DMS53 treated with DMSO at 0.1 percent for 48 hours (cell line): ENCODE measurements at regions not wholly inside any gene's neighbourhood (a gene's known extent, or its start where the extent isn't known, plus 50 kb on each side); places are given as distances from the start of the nearest gene placed in this dataset.
"Not testable (repeated sequence)": the region's sequence is repeated elsewhere in the genome, so short reads cannot be mapped to it uniquely, and the experiment has no call there.

Source experiments
- DNase-seq: peaks from one replicate; lab custom pipeline; 2025; ENCODE audit not compliant: unreplicated experiment; lab: John Stamatoyannopoulos, UW

- no peak for DNase-seq
Measured at GRCh38 chr6:49284180-49284579, 178.9 kb downstream of the MMUT start.

GRCh38 chr6:49274809-49275769 is 188.0 kb downstream of the MMUT start:
- not testable (repeated sequence) for DNase-seq

DNA sequence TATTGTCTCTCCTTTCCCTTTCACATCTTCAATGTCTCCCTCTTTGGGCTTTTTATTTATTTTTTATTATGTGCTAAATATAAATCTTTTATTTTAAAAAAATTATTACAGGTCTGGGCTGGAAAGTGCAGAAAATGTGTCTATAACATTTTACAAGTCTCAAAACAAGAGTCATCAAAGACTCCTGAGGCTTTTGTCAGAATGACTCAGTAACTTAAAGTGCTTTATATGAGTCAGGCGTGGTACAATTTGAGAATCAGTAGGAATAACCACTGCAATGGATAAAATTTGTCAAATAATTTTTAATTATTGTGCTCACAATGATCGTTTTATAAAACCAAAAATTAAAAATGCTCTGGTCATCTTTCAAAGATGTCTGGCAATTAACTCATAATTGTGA is 193.9 kb downstream of the MMUT start:
- no peak for DNase-seq

DNA sequence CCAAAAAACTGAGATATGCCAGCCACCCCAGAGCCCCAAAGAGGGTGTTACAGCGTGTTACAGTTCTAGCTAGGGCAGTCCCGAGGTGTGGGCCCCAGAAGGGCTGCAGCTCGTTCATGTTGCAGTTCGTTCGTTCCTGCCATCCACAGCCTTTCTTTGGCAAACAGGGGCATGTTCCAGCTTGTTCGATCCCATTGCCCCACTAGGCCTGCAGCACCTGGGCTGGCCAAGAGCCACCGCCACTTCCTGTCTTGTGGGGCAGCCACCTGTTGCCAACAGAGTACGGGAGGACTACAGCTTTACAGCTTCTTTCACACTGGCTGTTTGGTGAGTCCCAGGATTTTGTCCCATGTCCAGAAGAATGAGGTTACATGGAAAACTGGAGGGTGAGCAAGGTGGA is 198.1 kb downstream of the MMUT start:
- DNase-seq, result no peak

DNA sequence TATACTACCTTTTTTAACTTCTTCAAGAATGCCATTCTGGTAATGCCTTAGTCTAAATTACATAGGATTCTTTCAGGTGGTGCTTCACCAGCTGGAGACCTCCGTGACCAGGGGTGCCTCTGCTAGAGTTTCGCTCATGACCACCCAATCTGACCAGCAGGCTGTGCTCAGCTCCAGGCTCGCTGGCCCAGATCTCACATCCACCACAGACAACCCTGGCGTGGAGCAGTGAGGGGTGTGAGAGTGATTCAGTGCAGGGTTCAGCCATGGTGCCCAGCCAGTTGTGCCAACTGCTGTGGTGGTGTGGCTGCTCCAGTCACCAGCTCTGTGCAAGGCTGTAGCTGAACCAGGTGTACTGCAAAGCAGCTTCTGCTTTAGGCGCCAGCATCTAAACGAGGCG is 198.6 kb downstream of the MMUT start:
- DNase-seq, result no peak

GRCh38 chr6:49257549-49257948 is 205.5 kb downstream of the MMUT start:
- no peak for DNase-seq

DNA sequence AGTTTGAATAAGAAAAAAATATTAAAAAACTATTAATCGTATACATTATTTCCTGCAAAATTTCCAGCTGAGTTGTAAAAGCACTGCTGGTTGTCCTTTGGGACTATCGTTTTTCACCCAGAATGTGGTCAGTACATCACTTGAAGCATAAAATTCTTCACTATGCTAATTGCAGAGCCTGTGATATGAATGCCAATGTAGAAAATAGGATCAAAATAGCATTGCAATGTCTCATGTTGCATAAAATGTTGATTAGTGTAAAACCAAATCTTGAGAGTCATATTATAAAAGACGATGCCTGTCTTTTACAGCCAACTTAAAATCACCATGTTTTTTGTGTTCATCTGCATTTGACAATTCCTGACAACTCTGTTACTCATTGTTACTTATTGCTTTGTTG is 207.7 kb downstream of the MMUT start:
- no peak for DNase-seq

- no peak for DNase-seq
Measured at GRCh38 chr6:49252901-49253300, 210.2 kb downstream of the MMUT start.

GRCh38 chr6:49233483-49233882 is 229.6 kb downstream of the MMUT start:
- no peak for DNase-seq

- no peak for DNase-seq
Measured at GRCh38 chr6:49225471-49225870, 237.6 kb downstream of the MMUT start.

- DNase-seq, result no peak
Measured at GRCh38 chr6:49220293-49220692, 242.8 kb downstream of the MMUT start.

DNA sequence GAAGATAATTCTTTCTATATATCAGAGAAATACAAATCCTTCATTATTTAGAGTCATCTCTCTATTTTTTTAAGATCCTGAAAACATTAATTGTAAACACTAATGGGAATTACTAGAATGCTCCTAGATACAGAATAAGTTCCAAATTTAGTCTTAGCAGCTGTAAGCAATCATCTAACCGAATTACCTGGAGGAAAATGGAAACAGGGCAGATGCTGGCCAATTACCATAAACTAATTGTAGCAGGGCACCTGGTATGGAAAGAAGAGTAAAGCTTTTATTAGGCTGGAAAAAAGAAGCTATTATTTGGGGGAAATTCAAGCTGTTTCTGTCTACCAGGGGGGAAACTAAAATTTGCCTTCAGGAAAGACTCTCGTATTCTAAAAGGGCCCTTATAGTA is 257.5 kb downstream of the MMUT start:
- DNase-seq, result no peak

GRCh38 chr6:49202924-49203536 is 260.0 kb downstream of the MMUT start:
- no peak for DNase-seq

GRCh38 chr6:49198015-49198414 is 265.0 kb downstream of the MMUT start:
- DNase-seq, result no peak

DNA sequence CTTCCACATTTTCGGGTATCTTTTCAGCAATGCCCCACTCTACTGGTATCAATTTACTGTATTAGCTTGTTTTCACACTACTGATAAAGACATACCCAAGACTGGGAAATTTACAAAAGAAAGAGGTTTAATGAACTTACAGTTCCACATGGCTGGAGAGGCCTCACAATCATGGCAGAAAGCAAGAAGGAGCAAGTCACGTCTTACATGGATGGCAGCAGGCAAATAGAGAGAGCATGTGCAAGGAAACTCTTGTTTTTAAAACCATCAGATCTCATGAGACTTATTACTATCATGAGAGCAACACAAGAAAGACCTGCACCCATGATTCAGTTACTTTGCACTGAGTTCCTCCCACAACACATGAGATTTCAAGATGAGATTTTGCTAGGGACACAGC is 300.7 kb downstream of the MMUT start:
- not testable (repeated sequence) for DNase-seq

GRCh38 chr6:49155316-49155715 is 307.7 kb downstream of the MMUT start:
- no peak for DNase-seq

DNA sequence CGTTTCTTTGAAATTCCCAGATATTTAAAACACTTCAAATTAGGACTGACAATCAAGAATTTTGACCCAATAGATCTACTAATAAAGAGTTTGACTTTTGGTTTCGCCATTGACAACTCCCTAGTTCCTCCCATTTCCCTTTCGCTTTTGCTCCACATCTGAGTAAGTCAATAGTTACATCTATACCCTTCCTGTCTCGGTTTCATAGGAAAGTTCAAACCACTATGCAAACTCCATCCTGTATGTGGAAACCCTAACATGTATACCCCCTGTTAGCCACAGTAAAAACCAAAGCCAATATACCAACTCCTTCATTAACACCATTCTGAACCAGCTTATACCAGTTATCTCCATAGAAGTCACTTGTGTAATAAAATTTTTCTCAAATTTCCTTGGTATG is 311.1 kb downstream of the MMUT start:
- no peak for DNase-seq

GRCh38 chr6:49151461-49151860 is 311.6 kb downstream of the MMUT start:
- no peak for DNase-seq

GRCh38 chr6:49151033-49151432 is 312.0 kb downstream of the MMUT start:
- DNase-seq, result no peak

DNA sequence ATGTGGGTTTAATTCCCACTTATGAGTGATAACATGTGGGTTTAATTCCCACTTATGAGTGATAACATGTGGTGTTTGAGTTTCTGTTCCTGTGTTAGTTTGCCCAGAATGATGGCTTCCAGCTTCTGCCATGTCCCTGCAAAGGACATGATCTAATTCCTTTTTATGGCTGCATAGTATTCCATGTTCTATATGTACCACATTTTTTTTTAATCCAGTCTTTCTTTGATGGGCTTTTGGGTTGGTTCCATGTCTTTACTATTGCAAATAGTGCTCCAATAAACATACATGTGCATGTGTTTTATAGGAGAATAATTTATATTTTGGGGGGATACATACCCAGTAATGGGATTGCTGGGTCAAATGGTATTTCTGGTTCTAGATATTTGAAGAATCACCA is 317.8 kb downstream of the MMUT start:
- no peak for DNase-seq

- DNase-seq, result no peak
Measured at GRCh38 chr6:49142421-49143151, 320.5 kb downstream of the MMUT start.

DNA sequence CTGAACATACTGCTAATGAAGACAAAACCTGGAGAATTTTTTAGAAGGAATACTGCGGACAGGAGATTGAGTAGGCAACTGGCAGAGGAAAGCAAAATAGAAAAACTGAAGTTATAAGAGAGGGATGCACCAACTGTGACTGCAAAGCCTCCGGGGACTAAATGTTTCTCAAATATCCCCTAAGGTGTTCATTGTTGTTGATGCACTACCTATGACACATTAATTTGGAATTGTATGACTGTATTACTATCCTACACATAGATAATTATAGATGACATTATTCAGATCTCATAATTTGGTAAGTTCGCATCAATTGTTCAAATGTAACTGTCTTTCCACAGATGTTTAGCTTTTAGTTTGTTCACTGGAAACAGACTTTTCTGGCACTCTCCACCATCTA is 341.1 kb downstream of the MMUT start:
- DNase-seq, result no peak
